ENCODE measurements at regions not wholly inside any gene's neighbourhood (a gene's known extent, or its start where the extent isn't known, plus 50 kb on each side); places are given as distances from the start of the nearest gene placed in this dataset.
"Not testable (repeated sequence)": the region's sequence is repeated elsewhere in the genome, so short reads cannot be mapped to it uniquely, and the experiment has no call there.

- no peaks in the 10 kb centered on the region for H3K9me3 ChIP-seq (ENCODE audit: control insufficient read depth, insufficient read depth, low read depth, low read length)
- H3K27ac ChIP-seq (ENCODE audit: insufficient read depth, low read length): no peak overlapping the region
- no peak overlapping the region for H2AFZ ChIP-seq (ENCODE audit: low read length)
- no peaks in the 10 kb centered on the region for H3K4me1 ChIP-seq (ENCODE audit: control insufficient read depth, extremely low read depth, insufficient read depth, low read length)
- no peak overlapping the region for H3K9ac ChIP-seq (ENCODE audit: insufficient read depth, low read length)
- no peaks in the 10 kb centered on the region for H3K36me3 ChIP-seq (ENCODE audit: control insufficient read depth, insufficient read depth, low read length)
- H4K20me1 ChIP-seq (ENCODE audit: control insufficient read depth, extremely low read depth, insufficient read depth, low read length): no peaks in the 10 kb centered on the region
- H3K27me3 ChIP-seq (ENCODE audit: control insufficient read depth, insufficient read depth, low read length): no peaks in the 10 kb centered on the region
- no peaks in the 10 kb centered on the region for H3K79me2 ChIP-seq (ENCODE audit: control insufficient read depth, insufficient read depth, low read length)
- no peak for DNase-seq (ENCODE audit: low read depth in 2 of 2)
- no peak for TF ChIP-seq EZH2 (IDR thresholded peaks at IDR 0.05; ENCODE audit: low read length, missing control alignments)
- TF ChIP-seq CTCF (conservative IDR thresholded peaks at IDR 0.05 in 1 of 2, IDR thresholded peaks at IDR 0.05 in 1 of 2; ENCODE audit: low read depth in 1 of 2, low read length in 2 of 2): no peak
- H3K4me2 ChIP-seq (ENCODE audit: extremely low read depth, insufficient read depth, low read length): no peak overlapping the region
- H3K4me3 ChIP-seq (replicated peaks in 1 of 4; ENCODE audit: control extremely low read depth in 1 of 4, insufficient read depth in 1 of 4, low read depth in 3 of 4, low read length in 4 of 4): no peak overlapping the region
Observed at GRCh38 chr5:12952409-12952808, 992.1 kb downstream of the DNAH5 start.

- no peak for TF ChIP-seq EZH2 (IDR thresholded peaks at IDR 0.05; ENCODE audit: low read length, missing control alignments)
- TF ChIP-seq CTCF (conservative IDR thresholded peaks at IDR 0.05 in 1 of 2, IDR thresholded peaks at IDR 0.05 in 1 of 2; ENCODE audit: low read depth in 1 of 2, low read length in 2 of 2): no peak
- Histone ChIP-seq H3K4me2 (ENCODE audit: extremely low read depth, insufficient read depth, low read length) (no peak overlapping the region), H4K20me1 (ENCODE audit: control insufficient read depth, extremely low read depth, insufficient read depth, low read length) (no peaks in the 10 kb centered on the region), H3K27ac (ENCODE audit: insufficient read depth, low read length) (no peak overlapping the region), H3K27me3 (ENCODE audit: control insufficient read depth, insufficient read depth, low read length) (no peaks in the 10 kb centered on the region), H3K9ac (ENCODE audit: insufficient read depth, low read length) (no peak overlapping the region), H3K79me2 (ENCODE audit: control insufficient read depth, insufficient read depth, low read length) (no peaks in the 10 kb centered on the region), H3K4me3 (replicated peaks in 1 of 4; ENCODE audit: control extremely low read depth in 1 of 4, insufficient read depth in 1 of 4, low read depth in 3 of 4, low read length in 4 of 4) (no peak overlapping the region), H2AFZ (ENCODE audit: low read length) (no peak overlapping the region), H3K36me3 (ENCODE audit: control insufficient read depth, insufficient read depth, low read length) (no peaks in the 10 kb centered on the region), H3K4me1 (ENCODE audit: control insufficient read depth, extremely low read depth, insufficient read depth, low read length) (no peaks in the 10 kb centered on the region), H3K9me3 (ENCODE audit: control insufficient read depth, insufficient read depth, low read depth, low read length) (no peaks in the 10 kb centered on the region)
- peak in 1 of 2 donors; percentile 1 for DNase-seq (ENCODE audit: low read depth in 2 of 2)
Observed at GRCh38 chr5:12951846-12952245, 992.6 kb downstream of the DNAH5 start.

- no peak for TF ChIP-seq CTCF (conservative IDR thresholded peaks at IDR 0.05 in 1 of 2, IDR thresholded peaks at IDR 0.05 in 1 of 2; ENCODE audit: low read depth in 1 of 2, low read length in 2 of 2)
- no peak for TF ChIP-seq EZH2 (IDR thresholded peaks at IDR 0.05; ENCODE audit: low read length, missing control alignments)
- H4K20me1 ChIP-seq (ENCODE audit: control insufficient read depth, extremely low read depth, insufficient read depth, low read length): no peaks in the 10 kb centered on the region
- H3K4me2 ChIP-seq (ENCODE audit: extremely low read depth, insufficient read depth, low read length): no peak overlapping the region
- H3K27ac ChIP-seq (ENCODE audit: insufficient read depth, low read length): no peak overlapping the region
- H3K36me3 ChIP-seq (ENCODE audit: control insufficient read depth, insufficient read depth, low read length): no peaks in the 10 kb centered on the region
- no peaks in the 10 kb centered on the region for H3K79me2 ChIP-seq (ENCODE audit: control insufficient read depth, insufficient read depth, low read length)
- H3K9ac ChIP-seq (ENCODE audit: insufficient read depth, low read length): no peak overlapping the region
- no peaks in the 10 kb centered on the region for H3K27me3 ChIP-seq (ENCODE audit: control insufficient read depth, insufficient read depth, low read length)
- H3K4me3 ChIP-seq (replicated peaks in 1 of 4; ENCODE audit: control extremely low read depth in 1 of 4, insufficient read depth in 1 of 4, low read depth in 3 of 4, low read length in 4 of 4): no peak overlapping the region
- no peaks in the 10 kb centered on the region for H3K9me3 ChIP-seq (ENCODE audit: control insufficient read depth, insufficient read depth, low read depth, low read length)
- H2AFZ ChIP-seq (ENCODE audit: low read length): no peak overlapping the region
- no peaks in the 10 kb centered on the region for H3K4me1 ChIP-seq (ENCODE audit: control insufficient read depth, extremely low read depth, insufficient read depth, low read length)
- DNase-seq (ENCODE audit: low read depth in 2 of 2): no peak
Observed at GRCh38 chr5:12947379-12947778, 997.1 kb downstream of the DNAH5 start.

GRCh38 chr5:12945477-12945876 is 999.0 kb downstream of the DNAH5 start:
- not testable (repeated sequence) for H3K79me2 ChIP-seq (ENCODE audit: control insufficient read depth, insufficient read depth, low read length); H3K27me3 ChIP-seq (ENCODE audit: control insufficient read depth, insufficient read depth, low read length); DNase-seq (ENCODE audit: low read depth in 2 of 2); H3K9me3 ChIP-seq (ENCODE audit: control insufficient read depth, insufficient read depth, low read depth, low read length); H4K20me1 ChIP-seq (ENCODE audit: control insufficient read depth, extremely low read depth, insufficient read depth, low read length); H3K4me1 ChIP-seq (ENCODE audit: control insufficient read depth, extremely low read depth, insufficient read depth, low read length); H3K4me2 ChIP-seq (ENCODE audit: extremely low read depth, insufficient read depth, low read length); H3K4me3 ChIP-seq (replicated peaks in 1 of 4; ENCODE audit: control extremely low read depth in 1 of 4, insufficient read depth in 1 of 4, low read depth in 3 of 4, low read length in 4 of 4); H3K27ac ChIP-seq (ENCODE audit: insufficient read depth, low read length); H3K36me3 ChIP-seq (ENCODE audit: control insufficient read depth, insufficient read depth, low read length); H2AFZ ChIP-seq (ENCODE audit: low read length); H3K9ac ChIP-seq (ENCODE audit: insufficient read depth, low read length)

Data from fibroblast of lung (primary cell).